ENCODE measurements at regions not wholly inside any gene's neighbourhood (a gene's known extent, or its start where the extent isn't known, plus 50 kb on each side); places are given as distances from the start of the nearest gene placed in this dataset.

- Histone ChIP-seq H3K79me2 (ENCODE audit: insufficient read depth, low read length) (no peaks in the 10 kb centered on the region), H4K20me1 (ENCODE audit: insufficient read depth) (no peaks in the 10 kb centered on the region), H3K4me3 (replicated peaks in 1 of 2; ENCODE audit: low read depth in 1 of 2, low read length in 2 of 2) (no peak overlapping the region), H3K27ac (ENCODE audit: low read depth, low read length) (no peak overlapping the region), H3K9ac (ENCODE audit: low read length) (no peak overlapping the region), H3K4me1 (ENCODE audit: control insufficient read depth in 1 of 2, insufficient read depth in 2 of 2, low read length in 2 of 2) (no peaks in the 10 kb centered on the region), H3K36me3 (ENCODE audit: control insufficient read depth in 1 of 2, insufficient read depth in 2 of 2, low read length in 2 of 2) (no peaks in the 10 kb centered on the region), H3K9me2 (ENCODE audit: insufficient read depth) (no peaks in the 10 kb centered on the region), H2AFZ (ENCODE audit: low read depth, low read length, poor library complexity, severe bottlenecking) (no peak overlapping the region), H3K27me3 (ENCODE audit: insufficient read depth, low read length) (peaks cover 22% of the 10 kb centered on the region), H3K9me3 (ENCODE audit: control insufficient read depth in 1 of 2, insufficient read depth in 1 of 2, low read depth in 1 of 2, low read length in 2 of 2) (no peaks in the 10 kb centered on the region), H3K4me2 (ENCODE audit: low read length) (no peak overlapping the region)
- ChIA-PET RAD21 (ENCODE audit: low non-redundant PET in 1 of 2, low total read pairs in 2 of 2, uncharacterized antibody in 2 of 2, unreplicated experiment in 2 of 2) (no interaction called here), CTCF (no interaction called here), POLR2A (no interaction called here)
- no peak for TF ChIP-seq JUND (IDR thresholded peaks at IDR 0.05)
- no peak for TF ChIP-seq ZFX (IDR thresholded peaks at IDR 0.05)
- no peak for TF ChIP-seq POLR2A (IDR thresholded peaks at IDR 0.05; ENCODE audit: borderline replicate concordance, extremely low read depth, insufficient read depth, insufficient read length)
- TF ChIP-seq REST (IDR thresholded peaks at IDR 0.05; ENCODE audit: low read depth), result no peak
- no peak for TF ChIP-seq CBX3 (IDR thresholded peaks at IDR 0.05; ENCODE audit: low read depth)
- TF ChIP-seq EZH2phosphoT487 (IDR thresholded peaks at IDR 0.05; ENCODE audit: borderline replicate concordance), result no peak
- no peak for TF ChIP-seq MAX (IDR thresholded peaks at IDR 0.05)
- TF ChIP-seq SRF (IDR thresholded peaks at IDR 0.05; ENCODE audit: low read depth), result no peak
- no peak for TF ChIP-seq EGR1 (IDR thresholded peaks at IDR 0.05; ENCODE audit: low read depth)
- no peak for TF ChIP-seq SP1 (IDR thresholded peaks at IDR 0.05; ENCODE audit: low read depth)
- no peak for TF ChIP-seq RAD21 (IDR thresholded peaks at IDR 0.05; ENCODE audit: low read depth)
- no peak for TF ChIP-seq SIN3A (IDR thresholded peaks at IDR 0.05; ENCODE audit: low read depth)
- no peak for TF ChIP-seq ELF1 (IDR thresholded peaks at IDR 0.05; ENCODE audit: borderline replicate concordance, low read depth)
- no peak for TF ChIP-seq POLR2AphosphoS5 (IDR thresholded peaks at IDR 0.05; ENCODE audit: low read depth, low read length)
- no peak for TF ChIP-seq ZBTB33 (IDR thresholded peaks at IDR 0.05; ENCODE audit: extremely low read depth, insufficient replicate concordance, low read length)
- TF ChIP-seq CTCF (IDR thresholded peaks at IDR 0.05 in 2 of 3, conservative IDR thresholded peaks at IDR 0.05 in 1 of 3; ENCODE audit: borderline replicate concordance in 1 of 3, insufficient read depth in 1 of 3, low read depth in 2 of 3, low read length in 2 of 3), result no peak
- no peak for TF ChIP-seq EZH2 (IDR thresholded peaks at IDR 0.05)
- ATAC-seq (no peak), DNase-seq (ENCODE audit: low read depth, low spot score) (no peak)
- intact Hi-C loops (cut with micrococcal nuclease), result no loop called here
- no TSS peak for BruUV-seq (replicated peaks)
Observed at GRCh38 chr16:73430138-73430537, 382.2 kb upstream of the ZFHX3 start.
